ENCODE measurements at regions not wholly inside any gene's neighbourhood (a gene's known extent, or its start where the extent isn't known, plus 50 kb on each side); places are given as distances from the start of the nearest gene placed in this dataset.

DNA sequence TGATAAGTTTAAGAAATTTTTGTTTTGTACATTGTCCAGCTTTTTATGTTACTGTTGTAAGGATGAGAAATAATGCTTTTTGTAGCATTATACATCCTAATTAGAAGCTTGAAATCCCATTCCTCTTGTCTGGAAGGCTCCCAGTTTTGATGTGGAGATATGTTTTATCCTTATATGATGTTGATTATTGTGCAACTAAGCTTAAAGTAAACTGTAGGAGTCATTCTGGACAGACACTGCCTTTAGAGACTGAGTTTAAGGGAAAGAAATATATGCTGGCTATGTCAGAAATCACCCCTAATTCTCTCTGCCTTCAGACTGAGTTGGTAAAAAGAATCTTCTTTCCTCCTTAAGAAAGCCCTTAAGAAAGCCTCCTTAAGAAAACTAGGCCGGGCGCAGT, 670.4 kb downstream of the ZPLD1 start:
- TF ChIP-seq POLR2AphosphoS5 (IDR thresholded peaks at IDR 0.05; ENCODE audit: insufficient read depth in 1 of 2, low read depth in 1 of 2) = no peak
- no peak for TF ChIP-seq POLR2A (IDR thresholded peaks at IDR 0.05)
- TF ChIP-seq, protein P1, sequence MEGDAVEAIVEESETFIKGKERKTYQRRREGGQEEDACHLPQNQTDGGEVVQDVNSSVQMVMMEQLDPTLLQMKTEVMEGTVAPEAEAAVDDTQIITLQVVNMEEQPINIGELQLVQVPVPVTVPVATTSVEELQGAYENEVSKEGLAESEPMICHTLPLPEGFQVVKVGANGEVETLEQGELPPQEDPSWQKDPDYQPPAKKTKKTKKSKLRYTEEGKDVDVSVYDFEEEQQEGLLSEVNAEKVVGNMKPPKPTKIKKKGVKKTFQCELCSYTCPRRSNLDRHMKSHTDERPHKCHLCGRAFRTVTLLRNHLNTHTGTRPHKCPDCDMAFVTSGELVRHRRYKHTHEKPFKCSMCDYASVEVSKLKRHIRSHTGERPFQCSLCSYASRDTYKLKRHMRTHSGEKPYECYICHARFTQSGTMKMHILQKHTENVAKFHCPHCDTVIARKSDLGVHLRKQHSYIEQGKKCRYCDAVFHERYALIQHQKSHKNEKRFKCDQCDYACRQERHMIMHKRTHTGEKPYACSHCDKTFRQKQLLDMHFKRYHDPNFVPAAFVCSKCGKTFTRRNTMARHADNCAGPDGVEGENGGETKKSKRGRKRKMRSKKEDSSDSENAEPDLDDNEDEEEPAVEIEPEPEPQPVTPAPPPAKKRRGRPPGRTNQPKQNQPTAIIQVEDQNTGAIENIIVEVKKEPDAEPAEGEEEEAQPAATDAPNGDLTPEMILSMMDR (IDR thresholded peaks at IDR 0.05) = no peak
- Histone ChIP-seq H3K4me3 (no peak overlapping the region), H3K4me1 (no peaks in the 10 kb centered on the region), H3K27ac (no peak overlapping the region), H3K27me3 (no peaks in the 10 kb centered on the region), H3K36me3 (no peaks in the 10 kb centered on the region), H3K9me3 (no peaks in the 10 kb centered on the region)
- intact Hi-C loops (cut with DNase I) = no loop called here
- DNase-seq (ENCODE audit: extremely low spot score in 2 of 2) = no peak

DNA sequence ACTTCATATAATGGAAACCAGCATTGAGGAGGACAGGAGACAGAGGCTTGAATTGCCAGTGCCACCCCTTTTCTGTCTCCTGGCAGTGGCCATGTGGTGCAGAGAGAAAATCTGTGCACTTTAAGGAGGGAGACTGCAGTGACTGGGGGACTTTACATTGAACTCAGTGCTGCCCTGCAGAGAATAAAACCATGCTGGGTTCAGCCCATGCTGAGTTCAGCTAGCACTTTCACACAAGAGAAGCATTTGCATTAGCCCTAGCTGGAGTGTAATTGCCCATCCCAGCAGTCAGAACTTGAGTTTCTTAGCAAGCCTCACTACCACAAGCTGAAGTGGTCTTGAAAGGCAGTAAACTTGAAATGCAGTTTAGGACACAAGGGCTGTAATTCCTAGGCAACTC, 677.5 kb downstream of the ZPLD1 start:
- H3K27ac ChIP-seq = no peak overlapping the region
- H3K36me3 ChIP-seq = no peaks in the 10 kb centered on the region
- no peaks in the 10 kb centered on the region for H3K27me3 ChIP-seq
- TF ChIP-seq POLR2AphosphoS5 (IDR thresholded peaks at IDR 0.05; ENCODE audit: insufficient read depth in 1 of 2, low read depth in 1 of 2) = no peak
- no peak for TF ChIP-seq POLR2A (IDR thresholded peaks at IDR 0.05)
- TF ChIP-seq, protein P1 (IDR thresholded peaks at IDR 0.05) = no peak
- DNase-seq (ENCODE audit: extremely low spot score in 2 of 2) = no peak
- H3K9me3 ChIP-seq = no peaks in the 10 kb centered on the region
- no peaks in the 10 kb centered on the region for H3K4me1 ChIP-seq
- no peak overlapping the region for H3K4me3 ChIP-seq
- intact Hi-C loops (cut with DNase I) = no loop called here

DNA sequence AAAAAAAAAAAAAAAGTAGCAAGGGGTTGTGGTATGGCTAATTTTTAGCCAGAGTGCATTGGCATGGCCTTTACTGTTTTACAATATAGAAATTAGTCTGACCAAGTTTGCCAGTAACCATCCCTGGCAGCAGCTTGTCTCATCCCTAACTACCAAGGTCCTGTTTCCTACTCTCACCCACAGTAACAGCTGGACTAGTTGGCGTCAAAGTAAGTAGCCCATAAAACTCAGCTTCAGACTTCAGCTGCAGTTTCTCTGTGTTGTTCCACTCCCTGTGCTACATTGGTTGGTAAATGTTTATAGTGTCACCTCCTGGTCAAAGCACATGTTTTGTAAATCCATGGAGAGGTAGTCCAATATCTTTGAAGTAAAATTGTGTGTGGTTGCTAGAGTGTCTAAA, 691.3 kb downstream of the ZPLD1 start:
- intact Hi-C loops (cut with DNase I) = no loop called here
- Histone ChIP-seq H3K4me1 (no peaks in the 10 kb centered on the region), H3K4me3 (no peak overlapping the region), H3K27me3 (no peaks in the 10 kb centered on the region), H3K9me3 (no peaks in the 10 kb centered on the region), H3K27ac (no peak overlapping the region), H3K36me3 (no peaks in the 10 kb centered on the region)
- TF ChIP-seq, protein P1 (IDR thresholded peaks at IDR 0.05) = no peak
- TF ChIP-seq POLR2AphosphoS5 (IDR thresholded peaks at IDR 0.05; ENCODE audit: insufficient read depth in 1 of 2, low read depth in 1 of 2) (no peak), POLR2A (IDR thresholded peaks at IDR 0.05) (no peak)
- no peak for DNase-seq (ENCODE audit: extremely low spot score in 2 of 2)

DNA sequence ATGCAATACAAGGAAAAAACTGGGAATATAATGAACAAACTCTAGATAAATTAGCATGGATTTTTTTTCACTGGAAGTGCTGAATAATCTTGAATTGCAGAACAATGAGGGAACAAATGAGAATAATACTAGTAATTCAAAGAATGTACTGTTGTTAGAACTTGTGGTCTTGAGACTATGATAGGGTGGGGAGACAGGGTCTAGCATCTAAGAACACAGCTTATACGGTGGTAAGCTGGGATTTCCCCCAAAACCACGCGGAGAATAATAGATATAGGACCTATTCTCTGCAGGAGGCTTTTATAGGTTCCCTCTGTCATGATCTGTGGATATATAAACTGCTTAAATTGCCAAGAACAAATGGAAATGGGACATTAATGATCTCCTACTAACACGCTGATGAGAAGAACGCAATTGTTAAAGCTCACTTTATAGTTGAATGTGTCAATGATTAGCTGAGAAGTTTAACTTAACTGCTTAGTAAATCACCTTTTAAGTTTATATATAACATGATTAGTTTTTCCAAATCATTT, 692.3 kb downstream of the ZPLD1 start:
- TF ChIP-seq, protein P1 (IDR thresholded peaks at IDR 0.05) = no peak
- TF ChIP-seq POLR2A (IDR thresholded peaks at IDR 0.05) (no peak), POLR2AphosphoS5 (IDR thresholded peaks at IDR 0.05; ENCODE audit: insufficient read depth in 1 of 2, low read depth in 1 of 2) (no peak)
- Histone ChIP-seq H3K4me1 (no peaks in the 10 kb centered on the region), H3K27ac (no peak overlapping the region), H3K9me3 (no peaks in the 10 kb centered on the region), H3K4me3 (no peak overlapping the region), H3K27me3 (no peaks in the 10 kb centered on the region), H3K36me3 (no peaks in the 10 kb centered on the region)
- intact Hi-C loops (cut with DNase I) = no loop called here
- DNase-seq (ENCODE audit: extremely low spot score in 2 of 2) = no peak

DNA sequence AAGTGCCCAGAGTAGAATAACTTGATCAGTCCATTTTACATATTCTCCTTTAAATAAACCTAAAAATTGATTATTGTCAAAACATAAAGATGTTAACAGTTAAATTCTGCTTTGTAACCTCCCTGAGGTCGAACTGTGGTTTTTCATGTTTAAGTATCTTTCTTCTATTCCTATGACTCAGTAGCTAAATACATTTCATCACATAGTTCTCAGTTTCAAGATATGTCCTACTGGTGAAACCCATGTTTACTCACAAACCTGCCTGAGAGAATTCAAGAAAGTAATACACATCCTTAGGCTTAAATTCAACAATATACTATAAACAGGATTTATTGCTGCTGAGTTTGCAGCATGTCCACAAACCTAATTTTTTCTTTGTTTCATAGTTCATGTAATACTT, 692.9 kb downstream of the ZPLD1 start:
- Histone ChIP-seq H3K36me3 (no peaks in the 10 kb centered on the region), H3K9me3 (no peaks in the 10 kb centered on the region), H3K4me1 (no peaks in the 10 kb centered on the region), H3K27me3 (no peaks in the 10 kb centered on the region), H3K27ac (no peak overlapping the region), H3K4me3 (no peak overlapping the region)
- no peak for DNase-seq (ENCODE audit: extremely low spot score in 2 of 2)
- TF ChIP-seq, protein P1 (IDR thresholded peaks at IDR 0.05) = no peak
- no peak for TF ChIP-seq POLR2A (IDR thresholded peaks at IDR 0.05)
- no peak for TF ChIP-seq POLR2AphosphoS5 (IDR thresholded peaks at IDR 0.05; ENCODE audit: insufficient read depth in 1 of 2, low read depth in 1 of 2)
- intact Hi-C loops (cut with DNase I) = no loop called here
